HG03097 (cell line): ENCODE measurements at regions not wholly inside any gene's neighbourhood (a gene's known extent, or its start where the extent isn't known, plus 50 kb on each side); places are given as distances from the start of the nearest gene placed in this dataset.
"Not testable (repeated sequence)": the region's sequence is repeated elsewhere in the genome, so short reads cannot be mapped to it uniquely, and the experiment has no call there.

Experiments used
- ATAC-seq: cut with Tn5 transposase; IDR thresholded peaks from one replicate; pipeline ENCODE4 v1.9.1; 2021; ENCODE audit not compliant: unreplicated experiment, low FRiP score

DNA sequence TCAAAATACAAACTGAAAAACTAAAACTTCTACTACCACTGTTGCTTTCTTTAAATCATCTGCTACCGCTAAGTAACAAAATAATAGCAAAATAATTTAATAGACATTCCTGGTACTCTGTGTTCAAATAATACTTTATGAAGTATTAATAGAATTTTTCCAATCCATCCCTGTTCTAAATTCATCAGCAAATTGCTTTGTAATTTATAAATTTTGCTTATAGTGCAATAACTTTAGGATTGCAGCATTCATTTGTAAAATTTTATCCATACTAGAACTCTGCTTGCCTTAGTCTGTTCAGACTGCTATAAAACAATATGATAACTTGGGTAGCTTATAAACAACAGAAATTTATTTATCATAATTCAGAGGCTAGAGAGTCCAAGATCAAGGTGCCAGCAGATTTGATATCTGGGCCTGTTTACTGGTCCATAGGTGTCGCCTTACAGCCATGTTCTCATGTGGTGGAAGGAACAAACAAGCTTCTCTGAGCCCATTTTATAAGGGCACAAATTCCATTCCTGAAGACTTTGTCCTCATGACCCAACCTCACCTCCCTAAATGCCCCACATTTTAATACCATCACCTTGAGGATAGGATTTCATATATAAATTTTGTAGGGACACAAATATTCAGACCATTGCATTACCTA is 415.1 kb upstream of the MAP2 start:
- ATAC-seq = no peak

DNA sequence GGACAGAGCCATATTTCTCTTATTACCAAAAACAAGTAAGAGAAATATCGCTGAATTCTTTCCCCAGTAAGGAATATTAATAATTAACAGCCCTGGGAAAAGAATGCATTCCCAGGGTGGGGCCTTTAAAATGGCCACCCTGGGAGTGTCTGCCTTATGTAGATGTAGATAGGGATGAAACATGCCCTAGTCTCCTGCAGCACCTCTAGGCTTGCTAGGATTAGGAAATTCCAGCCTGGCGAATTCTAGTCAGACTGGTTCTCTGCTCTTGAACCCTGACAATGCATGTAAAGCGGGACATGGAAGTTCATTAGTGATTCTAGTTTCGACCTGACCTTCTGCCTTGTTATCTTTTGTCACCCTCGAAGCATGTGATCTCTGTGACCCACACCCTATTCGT is 405.2 kb upstream of the MAP2 start:
- ATAC-seq = not testable (repeated sequence)

DNA sequence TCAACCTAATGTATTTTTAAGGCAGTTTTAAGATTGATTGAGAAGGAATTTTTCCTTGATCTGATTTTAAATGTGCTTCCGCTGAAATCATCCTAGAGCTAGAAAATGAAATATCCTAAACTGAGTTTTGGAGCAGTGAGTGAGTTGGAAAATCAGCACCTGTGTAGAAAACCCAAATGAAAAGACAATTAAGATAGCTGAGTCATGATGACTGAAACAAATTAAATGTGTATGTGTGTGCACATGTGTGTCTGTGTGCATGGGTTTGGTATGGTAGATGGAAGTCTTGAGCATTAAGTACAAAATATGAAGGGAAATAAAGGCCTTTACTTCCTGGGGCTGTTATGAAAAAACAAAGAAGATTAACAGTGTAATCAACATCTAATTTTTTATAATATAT is 394.6 kb upstream of the MAP2 start:
- ATAC-seq = no peak

DNA sequence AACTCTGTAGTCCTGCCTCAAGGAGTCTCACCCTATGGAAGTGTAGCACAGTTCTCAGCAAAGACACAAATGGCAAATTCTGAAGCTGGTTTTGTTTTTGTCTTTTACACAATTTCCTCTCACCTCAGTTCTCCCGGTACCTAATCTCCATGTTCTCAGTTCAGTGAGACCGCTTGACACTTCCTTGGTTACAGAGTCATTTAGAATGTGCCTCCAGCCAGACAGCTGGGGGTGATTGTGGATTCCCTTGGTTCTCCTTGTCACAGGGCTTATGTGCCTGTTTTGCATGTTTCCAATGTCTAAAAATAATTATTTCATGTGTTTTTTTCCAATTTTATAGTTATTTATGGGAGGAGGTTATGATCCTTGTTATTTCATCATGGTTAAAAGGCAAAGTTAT is 379.5 kb upstream of the MAP2 start:
- ATAC-seq = no peak

DNA sequence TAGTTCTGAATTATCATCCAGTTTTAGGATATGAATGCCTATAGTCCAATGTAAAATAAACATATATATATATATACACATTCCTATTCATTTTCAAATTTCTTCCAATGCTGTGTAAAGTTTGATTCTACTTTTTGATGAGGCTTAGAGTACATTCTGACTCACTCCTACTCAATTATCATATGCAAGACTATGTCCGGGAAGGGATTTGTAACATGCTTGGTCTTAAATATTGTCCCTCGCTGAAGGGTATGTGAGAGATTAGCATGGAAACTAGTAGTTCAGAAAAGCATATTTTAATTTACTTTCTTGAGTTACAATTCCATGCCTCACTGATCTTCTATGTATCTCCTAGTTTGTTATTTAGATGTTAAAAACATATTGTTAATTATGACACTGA is 377.7 kb upstream of the MAP2 start:
- no peak for ATAC-seq

DNA sequence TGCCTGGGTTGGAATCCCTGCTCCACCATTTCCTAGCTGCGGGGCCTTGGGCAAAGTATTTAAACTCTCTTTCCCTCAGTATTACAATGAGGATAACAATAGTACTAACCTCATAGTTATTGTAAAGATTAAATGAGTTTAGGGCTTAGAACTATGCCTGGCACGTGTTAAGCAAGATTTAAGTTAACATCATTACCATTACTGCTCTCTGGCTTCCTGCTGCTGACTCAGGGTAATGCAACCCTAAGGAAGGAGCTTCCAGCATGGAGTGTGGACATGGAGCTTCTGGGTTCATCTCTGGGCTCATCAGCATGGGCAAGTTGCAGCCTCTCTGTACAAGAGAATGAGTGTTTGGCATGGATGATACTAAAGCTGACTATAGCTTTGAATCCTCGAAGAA is 374.2 kb upstream of the MAP2 start:
- ATAC-seq = no peak

DNA sequence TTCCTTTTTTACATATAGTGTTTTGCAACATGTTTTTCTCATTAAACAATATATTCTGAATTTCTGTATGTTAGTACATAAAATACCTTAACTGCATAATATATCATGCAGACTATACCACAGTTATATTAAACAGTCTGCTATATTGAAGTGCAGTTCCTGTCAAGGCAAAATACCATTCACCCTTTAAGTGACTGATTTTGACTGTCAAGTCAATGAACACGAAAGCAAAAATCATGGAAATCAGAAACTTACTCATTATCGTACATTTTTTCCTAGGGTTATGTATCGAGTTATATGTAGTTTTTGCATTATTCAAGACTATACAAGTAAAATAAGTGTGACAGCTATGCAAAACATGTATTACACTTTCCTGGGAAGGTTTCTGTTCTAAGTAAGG is 361.6 kb upstream of the MAP2 start:
- no peak for ATAC-seq

DNA sequence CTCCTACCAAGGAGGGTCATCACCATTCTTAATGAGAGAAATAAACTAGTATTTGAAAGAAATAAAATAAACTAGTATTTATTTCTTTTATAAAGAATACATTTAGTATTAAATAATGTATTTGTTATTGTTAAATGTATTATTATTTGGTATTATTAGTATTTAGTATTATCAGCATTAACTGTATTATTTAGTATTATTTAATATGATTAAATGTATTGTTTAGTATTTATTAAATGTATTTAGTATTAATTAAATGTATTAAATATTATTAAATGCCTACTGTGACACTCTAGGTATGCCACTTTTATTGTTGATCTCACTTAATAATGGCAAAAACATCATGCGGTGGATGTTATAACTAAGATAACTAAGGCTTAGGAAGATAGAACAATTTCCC is 353.6 kb upstream of the MAP2 start:
- ATAC-seq = no peak

DNA sequence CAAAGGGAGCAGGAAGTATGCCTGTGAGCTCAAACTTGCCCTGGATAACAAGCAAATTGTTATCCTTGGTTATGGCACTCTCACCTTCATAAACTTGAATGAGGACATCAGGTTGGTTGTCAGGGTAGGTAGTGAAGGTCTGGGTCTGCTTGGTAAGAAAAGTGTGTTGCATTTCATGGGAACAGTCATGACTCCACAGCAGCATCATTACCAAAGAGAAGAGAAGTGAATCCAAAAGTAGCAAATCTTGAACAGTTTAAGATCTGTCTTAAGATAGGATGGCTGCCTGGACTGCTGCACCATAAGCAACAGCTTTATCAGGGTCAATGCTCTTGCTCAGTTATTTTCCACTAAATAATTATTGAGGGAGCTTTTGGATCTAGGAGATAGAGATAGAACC is 350.7 kb upstream of the MAP2 start:
- ATAC-seq = no peak

DNA sequence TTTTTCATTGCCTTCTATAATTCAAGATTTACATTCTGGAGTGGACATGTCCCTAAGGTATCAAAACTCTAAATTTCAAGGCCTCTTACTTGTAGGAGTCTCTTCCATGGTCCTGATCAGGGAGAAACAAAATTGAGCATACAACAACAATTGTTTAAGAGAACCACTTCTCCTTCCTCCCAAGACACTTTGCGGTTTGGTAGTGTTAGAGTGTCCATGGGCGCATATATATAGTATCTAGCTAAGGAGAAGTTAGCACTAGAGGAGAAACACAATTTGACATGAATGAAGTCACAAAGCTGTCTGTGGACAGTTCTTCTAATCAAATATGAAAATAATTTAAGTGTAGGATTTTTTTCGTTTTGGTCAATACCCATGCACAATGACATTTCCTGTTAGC is 349.1 kb upstream of the MAP2 start:
- no peak for ATAC-seq

DNA sequence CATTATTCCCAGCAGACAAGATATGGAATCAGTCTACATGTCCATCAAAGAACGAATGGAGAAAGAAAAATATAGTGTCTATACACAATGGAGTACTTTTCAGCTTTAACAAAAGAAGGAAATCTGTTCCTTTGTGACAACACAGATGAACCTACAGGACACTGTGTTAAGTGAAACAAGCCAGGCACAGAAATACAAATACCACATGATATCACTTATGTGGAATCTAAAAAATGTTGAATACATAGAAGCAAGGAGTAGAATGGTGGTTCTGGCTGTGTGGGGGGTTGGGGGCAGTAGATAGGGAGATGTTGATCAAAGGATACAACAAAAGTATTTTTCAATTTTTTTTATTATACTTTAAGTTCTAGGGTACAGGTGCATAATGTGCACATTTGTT is 347.7 kb upstream of the MAP2 start:
- ATAC-seq = no peak

DNA sequence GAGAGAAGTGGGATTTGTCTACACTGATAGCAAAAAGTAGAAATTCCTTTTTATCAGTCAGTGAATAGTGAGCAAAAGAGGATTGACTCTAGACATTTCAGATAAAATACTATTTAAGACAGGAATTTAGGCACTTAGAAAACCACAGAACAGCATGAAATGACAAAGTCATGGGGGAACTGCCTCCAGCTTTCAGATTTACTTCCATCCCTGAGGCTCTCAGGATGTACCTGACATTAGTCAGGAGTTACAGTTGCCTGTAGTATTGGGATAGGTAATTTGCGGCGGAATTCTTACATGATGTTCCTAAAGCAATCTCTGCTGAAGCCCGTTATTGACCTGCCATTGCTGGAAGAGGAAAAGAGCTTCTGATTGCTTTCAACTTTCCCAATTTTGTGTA is 337.1 kb upstream of the MAP2 start:
- no peak for ATAC-seq

DNA sequence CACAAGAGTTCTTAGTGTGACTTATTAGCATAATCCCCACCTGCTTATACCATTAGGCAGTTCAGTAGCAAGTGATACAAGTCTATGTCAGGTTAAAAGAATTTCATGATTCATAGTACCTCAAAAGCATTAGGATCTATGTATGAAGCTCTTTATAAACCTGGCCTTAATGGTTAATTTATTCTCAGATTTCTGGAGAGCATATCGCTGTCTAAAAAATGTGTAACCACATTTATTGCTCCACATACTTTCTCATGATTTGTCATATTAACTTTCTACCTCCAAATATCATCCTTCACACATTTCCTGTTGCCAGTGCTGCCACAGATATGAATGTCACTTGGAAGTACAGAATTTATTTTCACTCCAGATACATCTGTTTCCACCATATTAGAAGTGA is 332.8 kb upstream of the MAP2 start:
- no peak for ATAC-seq

DNA sequence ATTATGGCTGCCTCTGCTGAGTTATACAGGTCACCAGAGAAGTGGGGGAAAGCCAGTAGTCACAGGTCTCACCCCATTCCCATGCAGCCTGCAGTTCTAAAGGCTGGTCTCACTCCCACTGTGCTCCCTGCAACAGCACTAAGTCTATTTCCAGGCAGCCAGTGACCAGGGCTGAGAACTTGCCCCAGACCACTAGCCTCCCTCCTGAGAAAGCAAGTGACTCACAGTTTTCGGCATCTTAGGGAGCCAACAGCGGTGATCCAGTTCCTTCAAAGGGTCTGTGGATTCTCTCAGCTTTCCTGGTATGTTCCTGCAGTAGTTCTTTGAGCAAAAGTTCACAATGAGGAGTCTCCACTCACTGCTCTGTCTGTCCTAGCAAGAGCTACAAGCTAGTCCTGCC is 329.6 kb upstream of the MAP2 start:
- ATAC-seq = no peak

DNA sequence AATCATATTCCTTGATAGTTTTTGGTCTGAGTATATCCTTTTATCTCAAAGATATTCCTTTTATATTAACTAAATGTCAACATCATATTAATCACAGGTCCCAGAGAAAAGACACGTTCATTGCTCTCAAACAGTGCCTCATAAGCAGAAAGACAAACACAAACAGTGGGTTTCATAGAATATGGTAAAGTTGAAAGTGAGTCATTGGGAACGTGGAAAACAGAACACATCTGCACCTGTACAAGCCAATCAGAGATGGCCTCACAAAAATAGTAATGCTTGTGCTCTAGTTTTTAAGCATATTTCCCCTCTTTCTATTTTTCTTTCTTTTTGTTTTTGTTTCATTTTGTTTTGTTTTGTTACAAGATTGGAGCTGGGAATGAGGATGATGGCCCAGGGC is 328.4 kb upstream of the MAP2 start:
- no peak for ATAC-seq

DNA sequence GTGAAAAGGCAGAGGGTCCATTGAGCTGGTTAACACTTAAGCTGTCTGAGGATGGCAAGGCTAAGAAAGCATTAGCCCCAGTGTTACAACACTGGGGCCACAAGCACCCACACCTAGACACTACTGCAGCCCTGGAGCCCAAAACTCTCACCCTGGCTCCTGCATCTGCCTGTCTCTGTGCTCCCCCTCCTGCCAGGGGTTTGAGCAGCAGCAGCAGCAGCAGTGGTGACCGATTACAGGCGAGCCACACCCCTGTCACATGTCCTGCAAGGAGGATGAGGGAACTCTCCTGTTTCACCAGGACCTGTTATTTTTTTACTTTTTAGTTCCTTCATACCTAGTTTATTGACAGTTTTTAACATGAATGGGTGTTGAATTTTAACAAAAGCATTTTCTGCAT is 326.7 kb upstream of the MAP2 start:
- no peak for ATAC-seq

DNA sequence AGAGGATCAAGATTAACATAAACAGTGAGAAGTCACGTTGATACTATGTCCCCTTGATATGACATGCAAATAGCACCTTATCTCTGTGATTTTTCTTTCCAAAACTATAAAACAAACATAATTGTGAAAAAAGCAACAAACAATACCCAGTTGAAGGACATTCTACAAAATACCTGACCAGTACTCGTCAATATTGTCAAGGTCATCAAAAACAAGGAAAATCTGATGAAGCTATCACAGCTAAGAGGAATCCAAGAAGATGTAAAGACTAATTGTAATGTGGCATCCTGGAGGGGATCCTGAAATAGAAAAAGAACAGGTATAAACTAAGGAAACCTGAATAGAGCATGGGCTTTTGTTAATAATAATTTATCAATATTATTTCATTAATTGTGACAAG is 321.5 kb upstream of the MAP2 start:
- ATAC-seq = no peak

DNA sequence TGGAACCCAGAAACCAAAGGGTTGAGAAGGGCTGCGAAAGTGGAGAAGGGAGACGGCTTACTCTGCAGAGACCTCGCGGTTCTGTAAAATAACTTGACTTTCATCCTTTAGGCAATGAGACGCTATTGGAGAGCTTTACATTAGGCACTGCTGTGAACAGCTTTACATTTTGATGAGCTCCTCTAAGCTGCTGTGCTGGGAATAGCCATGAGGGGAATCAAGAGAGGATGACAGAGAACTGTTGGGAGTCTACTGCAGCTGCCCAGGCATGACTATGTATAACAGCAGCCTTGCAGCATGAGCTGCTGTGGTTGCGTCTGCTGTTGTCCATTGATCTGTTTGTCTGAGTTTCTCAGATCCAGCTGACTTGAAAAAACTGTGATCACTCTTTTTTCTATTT is 310.8 kb upstream of the MAP2 start:
- ATAC-seq = no peak

DNA sequence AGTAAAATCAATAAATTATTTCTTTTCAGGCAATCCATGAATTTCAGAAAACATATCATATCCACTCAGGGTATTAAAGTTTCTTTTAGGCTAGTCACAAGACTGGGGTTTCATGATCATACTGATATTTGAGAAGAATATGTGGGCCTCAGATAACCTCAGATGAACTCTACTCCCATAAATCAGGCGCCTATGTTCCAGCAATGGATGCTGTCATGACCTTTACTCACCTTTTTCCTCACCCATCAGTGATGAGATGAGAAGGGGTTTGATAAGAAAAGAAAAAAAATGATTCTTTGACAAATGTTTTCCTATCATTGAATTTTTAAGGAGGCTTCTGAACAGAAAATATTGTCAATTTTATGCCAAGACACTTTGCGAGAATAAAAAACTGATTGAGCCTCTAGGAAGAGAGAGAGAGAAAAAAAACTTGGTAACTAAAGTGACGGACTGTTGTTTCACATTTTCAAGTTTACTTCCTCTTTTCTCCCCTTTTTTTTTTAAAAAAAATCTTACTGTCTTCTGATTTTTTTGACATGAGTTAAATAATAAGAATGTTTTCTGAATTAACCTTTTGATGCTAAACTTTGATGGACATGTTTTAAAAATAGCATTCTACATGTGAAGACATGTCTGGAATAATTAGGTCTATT is 309.1 kb upstream of the MAP2 start:
- ATAC-seq = no peak

DNA sequence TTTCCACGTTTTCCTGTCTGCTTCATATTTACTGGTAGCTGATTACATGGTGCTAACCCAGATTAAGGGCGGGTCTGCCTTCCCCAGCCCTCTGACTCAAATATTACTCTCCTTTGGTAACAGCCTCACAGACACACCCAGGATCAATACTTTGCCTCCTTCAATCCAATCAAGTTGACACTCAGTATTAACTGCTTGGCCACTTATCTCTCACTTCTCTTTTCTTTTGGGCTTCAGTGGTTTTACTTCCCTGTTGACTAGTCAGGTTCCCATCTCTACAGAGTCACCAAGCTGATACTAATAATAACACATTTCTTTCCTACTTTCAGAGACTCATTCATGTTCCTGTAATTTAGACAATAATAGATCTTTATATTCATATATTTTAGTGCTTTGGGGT is 302.2 kb upstream of the MAP2 start:
- ATAC-seq = peak; percentile 61

DNA sequence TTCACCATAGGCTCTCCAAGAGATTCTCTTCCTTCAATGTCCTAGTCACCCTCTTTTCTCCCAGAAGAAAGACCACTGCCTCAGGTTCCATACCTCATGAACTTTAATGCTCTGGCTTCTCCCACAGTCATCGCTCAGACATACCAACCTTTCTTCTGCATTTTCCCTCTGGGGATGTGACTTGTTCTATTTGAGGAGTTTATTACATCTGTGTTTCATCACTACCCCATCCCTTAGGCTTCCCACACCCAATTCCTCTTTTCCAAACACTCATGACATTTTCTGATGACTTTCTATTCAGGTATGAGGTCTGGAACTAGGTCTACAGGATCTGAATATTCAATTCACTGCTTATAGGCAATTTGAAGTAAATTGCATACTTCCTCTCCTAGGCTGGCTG is 298.6 kb upstream of the MAP2 start:
- ATAC-seq = no peak

DNA sequence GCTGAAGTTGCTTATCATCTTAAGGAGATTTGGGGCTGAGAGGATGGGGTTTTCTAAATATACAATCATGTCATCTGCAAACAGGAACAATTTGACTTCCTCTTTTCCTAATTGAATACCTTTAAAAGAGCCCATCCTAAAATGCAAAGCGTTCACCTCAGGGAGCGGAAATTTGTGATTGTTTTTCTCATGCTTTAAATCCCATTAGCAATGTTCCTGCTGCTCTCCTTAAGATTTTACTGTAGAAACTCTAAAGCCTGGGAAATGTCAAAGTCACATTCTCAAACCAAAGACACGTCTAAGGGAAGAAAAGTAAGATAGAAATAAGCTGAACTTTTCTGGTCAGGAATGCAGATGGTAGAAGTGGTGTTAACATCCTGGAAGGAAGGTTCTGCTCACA is 285.8 kb upstream of the MAP2 start:
- ATAC-seq = no peak

DNA sequence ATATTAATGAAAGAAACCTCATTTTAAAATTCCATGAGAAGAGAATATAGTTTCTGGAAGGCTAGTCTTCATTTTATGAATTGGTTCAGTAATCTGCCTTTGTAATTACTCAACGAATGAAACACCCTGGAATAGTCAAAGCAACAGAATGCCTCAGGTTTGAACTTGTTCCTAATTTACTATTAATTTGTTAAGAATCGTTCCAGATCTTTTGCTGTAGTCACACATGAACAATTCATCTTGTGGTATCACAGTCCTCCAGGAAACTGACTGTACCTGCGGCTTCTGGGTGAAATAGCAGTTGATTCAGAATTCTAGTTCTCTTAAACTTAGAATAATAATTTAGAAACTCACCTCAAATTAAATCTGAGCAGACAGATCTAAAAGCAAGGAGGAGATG is 282.7 kb upstream of the MAP2 start:
- no peak for ATAC-seq
